H4 (cell line): ENCODE measurements at regions not wholly inside any gene's neighbourhood (a gene's known extent, or its start where the extent isn't known, plus 50 kb on each side); places are given as distances from the start of the nearest gene placed in this dataset.

Source experiments
- DNase-seq: peaks from one replicate; pipeline ENCODE4 v3.0.0-alpha.2; 2015; ENCODE audit warnings: low spot score

DNA sequence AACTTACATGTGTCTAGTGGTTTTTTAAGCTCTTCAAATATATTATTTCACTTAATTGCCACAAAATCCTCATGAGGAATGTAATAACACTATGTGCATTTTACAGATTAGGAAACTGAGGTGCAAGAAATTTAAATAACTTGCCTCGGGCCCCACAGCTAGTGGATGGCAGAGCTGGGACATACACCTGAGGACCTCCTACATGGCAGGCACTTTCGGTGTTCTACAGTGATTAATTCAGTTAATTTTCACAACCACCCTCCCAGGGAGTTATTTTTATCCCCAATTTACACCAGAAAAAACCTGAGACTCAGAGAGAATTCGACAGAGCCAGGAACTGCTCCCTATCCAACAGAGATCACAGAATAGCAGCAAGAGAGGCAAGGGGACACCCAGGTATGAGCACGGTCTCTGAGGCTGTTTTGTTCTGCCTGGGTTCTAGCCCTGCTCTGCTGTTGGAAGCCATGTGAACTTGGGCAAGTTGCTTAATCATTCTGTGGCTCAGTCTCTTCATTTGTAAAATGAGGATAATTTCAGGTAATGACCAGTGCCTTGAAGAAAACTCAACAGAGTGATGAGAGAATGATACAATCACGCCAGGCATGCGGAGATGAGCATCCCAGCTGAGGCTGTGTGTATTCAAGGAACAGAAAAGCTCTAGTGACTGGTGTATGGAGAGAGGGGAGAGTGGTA, 82.3 kb downstream of the MYCN start:
- no peak for DNase-seq

DNA sequence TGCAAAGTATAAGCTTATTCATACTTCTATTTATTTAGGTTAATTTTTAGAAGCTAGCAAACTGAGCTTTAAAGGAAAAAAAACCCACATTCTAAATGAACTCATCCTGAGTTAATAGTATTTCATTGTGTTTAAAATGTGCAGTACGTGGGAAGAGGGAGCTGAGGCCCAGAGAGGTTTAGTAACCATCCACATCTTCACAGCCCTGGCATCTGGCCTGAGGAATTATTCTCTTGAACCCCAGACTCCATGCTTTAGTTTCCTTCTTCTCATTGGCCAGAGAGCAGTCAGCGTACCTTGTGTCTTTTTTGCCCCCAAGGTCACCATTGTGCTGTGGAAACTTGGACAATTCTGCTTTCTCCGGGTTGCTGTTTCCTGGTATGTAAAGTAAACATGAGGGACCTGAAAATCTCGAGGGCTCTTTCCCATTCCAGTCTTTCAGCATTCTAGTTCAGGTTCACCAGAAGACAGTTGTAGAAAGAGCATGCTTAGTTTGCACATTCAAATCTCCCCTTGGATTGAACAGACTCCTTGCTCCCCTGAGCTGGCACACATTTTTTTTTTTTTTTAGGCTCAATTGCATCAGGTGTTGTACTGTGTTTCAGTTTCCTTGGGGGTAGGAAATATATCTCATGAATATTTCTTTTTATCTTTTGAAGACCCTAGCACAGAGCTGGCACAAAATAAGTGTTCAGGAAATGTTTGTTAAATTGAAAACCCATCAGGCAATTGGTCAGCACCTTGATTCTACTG, 81.4 kb downstream of the MYCN start:
- DNase-seq = no peak

GRCh38 chr2:16020389-16021008, 80.1 kb downstream of the MYCN start:
- no peak for DNase-seq

DNA sequence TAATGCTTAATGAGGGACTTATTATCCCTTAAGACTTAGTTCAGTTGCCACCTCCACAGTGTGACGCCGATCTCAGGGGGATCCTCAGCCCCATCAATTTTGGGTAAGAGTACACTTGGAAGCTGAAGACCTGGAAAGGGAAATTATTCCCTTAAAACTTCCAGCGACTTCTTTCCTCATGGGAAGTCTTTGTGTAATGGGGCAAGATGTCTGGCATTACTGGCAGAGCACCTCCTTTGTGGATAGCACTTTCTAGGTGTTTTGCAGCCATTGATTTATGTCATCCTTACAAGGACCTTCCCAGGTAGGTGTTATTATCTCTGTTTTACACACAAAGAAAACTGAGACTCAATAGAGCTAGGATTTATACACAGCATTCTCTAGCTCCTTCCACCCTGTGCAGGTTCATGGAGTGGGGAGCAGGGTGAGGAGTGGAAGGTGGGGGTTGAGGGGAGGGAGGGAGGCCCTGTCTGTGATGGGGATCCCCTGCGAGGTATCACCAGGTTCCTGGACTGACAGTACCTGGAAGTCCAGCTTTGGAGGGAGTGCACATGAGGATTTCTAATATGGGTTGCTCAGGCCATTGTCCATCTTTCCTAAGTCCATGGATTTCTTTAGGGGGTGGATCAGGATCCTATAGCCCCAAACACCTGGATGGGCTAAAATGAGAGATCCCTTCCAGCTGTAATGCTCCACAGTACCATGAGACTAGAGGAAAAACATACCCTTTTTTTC, 79.4 kb downstream of the MYCN start:
- no peak for DNase-seq

DNA sequence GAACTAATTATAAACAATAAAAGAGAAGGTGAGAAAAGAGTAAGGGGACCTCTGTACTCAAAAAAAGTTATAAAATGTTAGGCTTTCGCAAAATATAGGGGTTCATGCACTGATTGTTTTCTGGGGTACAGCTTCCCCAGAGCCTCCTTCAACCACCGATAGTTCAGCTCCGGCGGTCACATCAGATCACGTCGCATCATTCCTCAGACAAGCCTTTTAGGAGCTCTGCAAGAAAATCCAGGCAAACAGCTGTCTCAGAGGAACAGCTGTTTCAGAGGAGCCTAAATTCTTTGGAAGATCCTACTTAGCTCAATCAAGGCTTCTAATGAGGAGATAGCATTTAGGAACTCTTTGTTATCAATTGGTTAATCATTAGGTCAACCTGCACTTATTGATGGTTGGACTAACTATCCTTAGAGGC, 78.7 kb downstream of the MYCN start:
- no peak for DNase-seq

DNA sequence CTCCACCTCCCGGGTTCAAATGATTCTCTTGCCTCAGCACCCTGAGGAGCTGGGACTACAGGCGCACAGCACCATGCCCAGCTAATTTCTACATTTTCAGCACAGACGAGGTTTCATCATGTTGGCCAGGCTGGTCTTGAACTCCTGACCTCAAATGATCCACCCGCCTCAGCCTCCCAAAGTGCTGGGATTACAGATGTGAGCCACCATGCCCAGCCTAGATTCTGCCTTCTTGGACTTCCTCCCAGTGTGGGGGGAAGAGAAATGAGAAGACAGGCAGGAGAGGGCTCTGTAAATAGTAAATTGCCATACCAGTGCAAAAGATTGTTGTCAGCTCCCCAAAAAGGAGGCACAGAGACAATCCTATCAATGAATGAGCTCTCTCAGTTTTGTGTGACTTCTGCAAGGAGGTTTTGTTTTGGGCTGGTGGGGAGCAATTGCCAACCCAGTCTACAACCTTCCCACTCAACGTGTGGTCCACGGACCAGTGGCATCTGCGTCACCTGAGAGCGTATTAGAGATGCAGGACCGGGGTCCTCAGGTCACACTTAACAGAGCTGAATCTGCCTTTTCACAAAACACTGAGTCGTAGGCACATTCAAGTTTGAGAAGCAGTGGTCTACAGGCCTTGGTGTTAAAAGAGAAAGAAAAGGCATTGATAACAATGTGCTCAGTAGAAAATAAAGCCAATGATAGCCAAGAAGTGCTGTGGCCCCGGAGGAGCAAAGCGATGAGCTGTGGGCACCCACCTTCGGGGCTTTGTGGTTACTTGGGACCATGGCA, 78.1 kb downstream of the MYCN start:
- no peak for DNase-seq

DNA sequence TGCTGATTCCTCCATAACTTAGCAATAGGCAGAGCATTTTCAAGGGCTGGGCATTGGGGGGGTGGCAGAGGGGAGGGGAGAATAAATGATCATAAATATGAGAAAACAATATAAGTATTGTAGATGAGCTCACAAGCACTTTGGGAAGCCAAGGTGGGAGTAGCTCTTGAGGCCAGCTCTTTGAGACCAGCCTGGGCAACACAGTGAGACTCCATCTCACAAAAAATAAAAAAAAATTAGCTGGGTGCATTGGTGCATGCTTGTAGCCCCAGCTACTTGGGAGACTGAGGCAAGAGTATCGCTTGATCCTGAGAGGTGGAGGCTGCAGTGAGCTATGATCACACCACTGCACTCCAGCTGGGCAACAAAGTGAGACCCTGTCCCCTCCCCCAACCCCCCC, 75.9 kb downstream of the MYCN start:
- no peak for DNase-seq

DNA sequence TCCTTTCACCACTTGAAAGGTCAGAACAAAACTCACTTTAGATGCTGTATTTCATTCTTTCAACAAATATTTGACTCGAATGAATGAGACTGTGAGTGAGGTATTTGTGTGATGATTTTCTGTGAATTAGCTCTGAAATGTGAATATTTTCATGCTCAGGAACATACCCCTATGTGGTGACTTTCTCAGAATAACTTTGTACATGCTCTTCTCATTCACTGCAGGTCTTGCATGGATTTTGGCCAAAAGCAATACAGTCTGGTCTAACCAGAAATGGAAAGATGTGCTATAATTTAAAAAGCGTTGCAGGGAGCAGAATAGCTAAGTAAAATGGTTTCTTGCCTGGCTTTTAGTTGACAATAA, 75.5 kb downstream of the MYCN start:
- DNase-seq = no peak

DNA sequence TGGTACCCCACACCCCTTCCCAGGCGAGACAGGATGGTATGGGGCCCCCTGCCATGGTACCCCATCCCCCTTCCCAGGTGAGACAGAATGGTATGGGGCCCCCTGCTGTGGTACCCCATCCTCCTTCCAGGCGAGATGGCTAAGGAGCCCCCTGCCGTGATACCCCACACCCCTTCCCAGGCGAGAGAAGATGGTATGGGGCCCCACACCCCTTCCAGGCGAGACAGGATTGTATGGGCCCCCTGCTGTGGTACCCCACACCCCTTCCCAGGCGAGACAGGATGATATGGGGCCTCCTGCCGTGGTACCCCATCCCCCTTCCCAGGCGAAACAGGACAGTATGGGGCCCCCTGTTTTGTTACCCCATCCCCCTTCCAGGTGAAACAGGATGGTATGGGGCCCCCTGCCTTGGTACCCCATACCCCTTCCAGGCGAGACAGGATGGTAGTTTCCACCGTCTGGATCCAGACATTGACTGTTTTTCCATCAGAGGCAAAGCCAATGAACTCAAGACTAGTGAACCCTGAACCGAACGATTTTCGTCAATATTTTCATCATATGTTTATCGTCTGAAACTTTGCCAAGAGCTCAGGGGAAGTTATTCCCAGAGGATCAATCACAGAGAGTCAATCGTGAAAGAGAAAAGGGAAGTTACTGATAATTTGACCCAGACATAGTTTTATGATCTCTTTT, 75.0 kb downstream of the MYCN start:
- DNase-seq = no peak

DNA sequence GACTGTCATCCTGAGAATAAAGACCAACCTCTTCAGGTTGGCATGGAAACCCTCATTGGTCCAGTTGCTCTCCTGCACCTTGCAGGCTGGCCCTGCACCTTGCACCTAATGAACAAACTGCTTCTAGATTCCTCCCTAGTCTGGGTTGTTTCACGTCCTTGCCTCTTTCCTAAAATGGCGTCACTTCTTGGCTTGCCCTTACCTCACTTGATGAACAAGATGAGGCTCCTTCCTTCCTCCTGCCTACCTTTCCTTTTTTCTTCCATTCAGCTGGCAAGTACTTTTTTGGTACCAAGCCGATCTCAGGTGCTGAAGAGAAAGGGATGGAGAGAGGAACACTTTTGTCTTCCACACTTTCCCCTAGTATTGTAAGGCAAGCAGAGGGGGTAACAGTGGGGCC, 74.5 kb downstream of the MYCN start:
- no peak for DNase-seq

- DNase-seq = no peak
Measured at GRCh38 chr2:16014041-16014787, 73.9 kb downstream of the MYCN start.

DNA sequence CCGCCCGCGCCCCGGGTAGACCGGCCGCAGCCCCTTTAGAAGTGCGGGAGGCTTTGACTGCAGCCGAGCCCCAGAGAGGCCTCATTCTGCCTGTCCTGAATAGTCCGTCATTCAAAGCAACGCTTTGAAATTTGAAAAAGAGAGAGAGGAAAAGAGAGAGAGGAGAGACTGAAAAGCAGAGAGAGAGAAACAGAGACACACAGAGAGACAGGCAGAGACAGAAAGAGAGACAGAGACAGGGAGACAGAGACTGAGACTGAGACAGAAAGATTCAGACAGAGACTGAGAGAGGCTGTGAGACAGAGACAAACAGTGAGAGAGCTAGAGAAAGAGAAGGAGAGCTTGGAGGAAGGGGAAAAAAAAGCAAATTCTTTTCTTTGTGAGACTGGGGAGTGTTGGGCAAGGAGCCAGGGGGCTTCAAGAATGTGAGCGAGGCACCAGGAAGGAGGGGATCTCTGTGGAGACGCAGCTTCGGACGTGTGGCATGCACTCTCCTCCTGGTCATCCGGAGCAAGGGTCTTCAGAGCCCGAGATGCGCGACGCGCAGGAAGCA, 73.1 kb downstream of the MYCN start:
- DNase-seq = no peak

GRCh38 chr2:16012626-16013358, 72.4 kb downstream of the MYCN start:
- no peak for DNase-seq

DNA sequence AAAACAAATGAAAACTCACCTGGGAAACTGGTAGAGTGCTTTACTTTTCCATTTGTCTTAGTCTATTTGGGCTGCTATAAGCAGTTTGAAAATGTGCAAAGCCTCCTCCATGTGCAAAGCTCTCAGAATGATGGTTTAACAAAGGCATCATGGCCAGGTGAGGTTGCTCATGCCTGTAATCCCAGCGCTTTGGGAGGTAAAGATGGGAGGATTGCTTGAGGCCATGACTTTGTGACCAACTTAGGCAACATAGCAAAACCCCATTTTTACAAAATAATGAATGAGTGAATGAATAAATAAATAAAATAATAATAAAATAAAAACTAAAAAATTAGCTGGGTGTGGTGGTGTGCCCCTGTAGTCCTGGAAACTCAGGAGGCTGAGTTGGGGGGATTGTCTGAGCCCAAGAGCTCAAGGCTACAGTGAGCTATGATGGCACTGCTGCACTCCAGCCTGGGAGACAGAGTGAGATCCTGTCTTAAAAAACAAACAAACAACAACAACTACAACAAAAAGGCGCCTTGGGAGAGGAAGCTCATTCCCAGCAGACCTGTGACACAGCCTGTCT, 71.8 kb downstream of the MYCN start:
- no peak for DNase-seq

- DNase-seq = no peak
Measured at GRCh38 chr2:16011621-16011960, 71.2 kb downstream of the MYCN start.

- DNase-seq = no peak
Measured at GRCh38 chr2:16010951-16011620, 70.7 kb downstream of the MYCN start.

GRCh38 chr2:16010011-16010410, 69.7 kb downstream of the MYCN start:
- DNase-seq = no peak

GRCh38 chr2:16009560-16009959, 69.2 kb downstream of the MYCN start:
- DNase-seq = no peak

GRCh38 chr2:16008856-16009255, 68.5 kb downstream of the MYCN start:
- no peak for DNase-seq
